H1 (cell line): ENCODE measurements at regions not wholly inside any gene's neighbourhood (a gene's known extent, or its start where the extent isn't known, plus 50 kb on each side); places are given as distances from the start of the nearest gene placed in this dataset.

Experiments
- CTCF ChIA-PET: fragments of 300-600 bp; sonication (Branson Sonifier 250); formaldehyde crosslinking; loops from one replicate; lab custom pipeline; 2021; ENCODE audit not compliant: partially characterized antibody; lab: Charles Lee
- POLR2A ChIA-PET: fragments of 300-600 bp; sonication (Branson Sonifier 250); formaldehyde crosslinking; loops from one replicate; lab custom pipeline; 2021; ENCODE audit warnings: inconsistent platforms; ENCODE audit not compliant: partially characterized antibody; lab: Charles Lee
- DNase-seq, 2 experiments: peaks; one replicate each; pipeline versions ENCODE4 v3.0.0 to v3.0.0-alpha.2; 2010 to 2022; ENCODE audit warnings: low spot score in 2 of 2, low read depth in 1 of 2, mixed read lengths in 1 of 2
- FAIRE-seq: peaks from 2 replicates; lab custom pipeline; 2011; peaks lifted over from hg19 to GRCh38; lab: Jason Lieb, UNC
- H2AFZ ChIP-seq: 2 replicates; pipeline ENCODE4 v1.8.1; 2012; ENCODE audit warnings: low read length, inconsistent platforms
- H2AK5ac ChIP-seq: 2 replicates; pipeline ENCODE4 v1.6.1; 2013; ENCODE audit warnings: low read depth, low read length
- H2BK120ac ChIP-seq: replicated peaks from 2 replicates; pipeline ENCODE3; 2013; ENCODE audit warnings: low read depth, low read length, inconsistent platforms
- H2BK12ac ChIP-seq: 2 replicates; pipeline ENCODE4 v1.6.1; 2013; ENCODE audit warnings: low read depth, low read length
- H2BK15ac ChIP-seq: 2 replicates; pipeline ENCODE4 v1.6.1; 2013; ENCODE audit warnings: low read length
- H2BK20ac ChIP-seq: 2 replicates; pipeline ENCODE4 v1.6.1; 2013; ENCODE audit warnings: low read length
- H2BK5ac ChIP-seq: 2 replicates; pipeline ENCODE4 v1.6.1; 2013; ENCODE audit warnings: low read depth, low read length
- H3K14ac ChIP-seq: 2 replicates; pipeline ENCODE4 v1.6.1; 2013; ENCODE audit warnings: inconsistent platforms; ENCODE audit not compliant: insufficient read length
- H3K18ac ChIP-seq: 2 replicates; pipeline ENCODE4 v1.6.1; 2013; ENCODE audit warnings: low read length; ENCODE audit errors: extremely low read depth
- H3K23ac ChIP-seq: 2 replicates; pipeline ENCODE4 v1.6.1; 2013; ENCODE audit warnings: inconsistent platforms; ENCODE audit not compliant: insufficient read length
- H3K23me2 ChIP-seq: 2 replicates; pipeline ENCODE4 v1.6.1; 2013; ENCODE audit warnings: low read depth, low read length
- H3K27ac ChIP-seq: 2 replicates; pipeline ENCODE4 v1.6.1; 2011; ENCODE audit warnings: low read depth, low read length, inconsistent platforms
- H3K27me3 ChIP-seq, 4 experiments: replicated peaks in 1 of 4; 1 replicate in 1 of 4; 2 replicates in 3 of 4; pipeline versions ENCODE4 v1.6.1 to v1.8.1; 2011 to 2013; ENCODE audit warnings: low read length in 3 of 4, mild to moderate bottlenecking in 3 of 4, inconsistent platforms in 2 of 4, mixed read lengths in 2 of 4, moderate library complexity in 1 of 4; ENCODE audit not compliant: control insufficient read depth in 3 of 4, insufficient read depth in 3 of 4; ENCODE audit errors: extremely low read depth in 1 of 4
- H3K36me3 ChIP-seq, 4 experiments: 2 replicates each; pipeline versions ENCODE4 v1.6.1 to v1.8.1; 2011 to 2013; ENCODE audit warnings: mild to moderate bottlenecking in 4 of 4, low read length in 3 of 4, moderate library complexity in 2 of 4, control low read depth in 1 of 4, inconsistent platforms in 1 of 4; ENCODE audit not compliant: insufficient read depth in 4 of 4, control insufficient read depth in 2 of 4
- H3K4ac ChIP-seq: replicated peaks from 2 replicates; pipeline ENCODE3; 2013; ENCODE audit warnings: low read length, low read depth, mixed read lengths, inconsistent platforms; ENCODE audit not compliant: insufficient read length
- H3K4me1 ChIP-seq, 4 experiments: replicated peaks in 1 of 4; 1 replicate in 1 of 4; 2 replicates in 3 of 4; pipeline versions ENCODE4 v1.6.1 to v1.8.1; 2011 to 2013; ENCODE audit warnings: low read length in 3 of 4, inconsistent platforms in 2 of 4, mixed read lengths in 1 of 4; ENCODE audit not compliant: insufficient read depth in 4 of 4, control insufficient read depth in 3 of 4
- H3K4me2 ChIP-seq, 2 experiments: 2 replicates each; pipeline versions ENCODE4 v1.6.1 to v1.8.1; 2011 to 2013; ENCODE audit warnings: low read depth in 2 of 2, low read length in 2 of 2, control low read depth in 1 of 2, inconsistent platforms in 1 of 2, mild to moderate bottlenecking in 1 of 2; ENCODE audit not compliant: insufficient read depth in 1 of 2
- H3K4me3 ChIP-seq, 4 experiments: fragments of 200-600, 300-600 bp in 1 of 4; sonication (generic), shearing (Covaris generic), sonication (Bioruptor Twin) in 1 of 4; 2 replicates each; pipeline versions ENCODE4 v1.5.1 to v1.8.1; 2011 to 2016; ENCODE audit warnings: low read length in 4 of 4, low read depth in 3 of 4, control low read depth in 2 of 4, inconsistent platforms in 2 of 4, mild to moderate bottlenecking in 2 of 4, mixed read lengths in 1 of 4, moderate library complexity in 1 of 4; ENCODE audit not compliant: insufficient read depth in 2 of 4; ENCODE audit errors: extremely low read depth in 1 of 4
- H3K56ac ChIP-seq: replicated peaks from 2 replicates; pipeline ENCODE3; 2013; ENCODE audit warnings: low read depth, mild to moderate bottlenecking, mixed read lengths, low read length, inconsistent platforms; ENCODE audit not compliant: insufficient read length
- H3K79me1 ChIP-seq: 2 replicates; pipeline ENCODE4 v1.6.1; 2013; ENCODE audit warnings: low read depth, low read length, control low read depth
- H3K79me2 ChIP-seq, 2 experiments: 2 replicates each; pipeline versions ENCODE4 v1.6.1 to v1.8.1; 2012 to 2013; ENCODE audit warnings: low read length in 2 of 2, mild to moderate bottlenecking in 2 of 2, inconsistent platforms in 1 of 2; ENCODE audit not compliant: insufficient read depth in 2 of 2, control insufficient read depth in 1 of 2
- H3K9ac ChIP-seq, 4 experiments: replicated peaks in 1 of 4; 1 replicate in 1 of 4; 2 replicates in 3 of 4; pipeline versions ENCODE4 v1.6.1 to v1.8.1; 2011 to 2013; ENCODE audit warnings: low read depth in 3 of 4, low read length in 3 of 4, control low read depth in 2 of 4, mild to moderate bottlenecking in 2 of 4, moderate library complexity in 2 of 4, inconsistent platforms in 1 of 4; ENCODE audit errors: extremely low read depth in 1 of 4
- H3K9me3 ChIP-seq, 2 experiments: 2 replicates each; pipeline versions ENCODE4 v1.6.1 to v1.8.1; 2012 to 2013; ENCODE audit warnings: mild to moderate bottlenecking in 2 of 2, moderate library complexity in 2 of 2, control low read depth in 1 of 2, inconsistent platforms in 1 of 2, low read depth in 1 of 2, low read length in 1 of 2, mixed read lengths in 1 of 2; ENCODE audit not compliant: insufficient read depth in 2 of 2
- H4K20me1 ChIP-seq, 2 experiments: replicated peaks in 1 of 2; 2 replicates each; pipeline versions ENCODE3 to v1.8.1; 2011 to 2013; ENCODE audit warnings: inconsistent platforms in 2 of 2, low read length in 2 of 2, mild to moderate bottlenecking in 1 of 2; ENCODE audit not compliant: insufficient read depth in 2 of 2, control insufficient read depth in 1 of 2
- H4K5ac ChIP-seq: 2 replicates; pipeline ENCODE4 v1.6.1; 2013; ENCODE audit warnings: low read length, low read depth, mixed read lengths, inconsistent platforms; ENCODE audit not compliant: insufficient read length
- H4K8ac ChIP-seq: 2 replicates; pipeline ENCODE4 v1.8.0; 2013; ENCODE audit warnings: mild to moderate bottlenecking, moderate library complexity, low read length, inconsistent platforms; ENCODE audit not compliant: insufficient read depth; ENCODE audit errors: extremely low read depth
- H4K91ac ChIP-seq: replicated peaks from 2 replicates; pipeline ENCODE3; 2013; ENCODE audit warnings: low read length, mixed read lengths, inconsistent platforms; ENCODE audit not compliant: insufficient read length
- CTBP2 ChIP-seq: IDR thresholded peaks from 2 replicates; pipeline ENCODE4 v1.7.0; 2011; ENCODE audit warnings: borderline replicate concordance, mild to moderate bottlenecking, moderate library complexity, mixed read lengths, low read length; ENCODE audit not compliant: insufficient read depth, insufficient read length
- KDM1A ChIP-seq: fragments of 200-600, 300-600 bp; sonication (generic); IDR thresholded peaks from 2 replicates; pipeline ENCODE4 v1.7.1; 2016; ENCODE audit warnings: mild to moderate bottlenecking, low read length, borderline replicate concordance
- SIX5 ChIP-seq: IDR thresholded peaks from 2 replicates; pipeline ENCODE4 v1.6.1; 2011; ENCODE audit warnings: mild to moderate bottlenecking, low read depth, low read length
- TAF1 ChIP-seq: IDR thresholded peaks from 2 replicates; pipeline ENCODE4 v1.6.1; 2011; ENCODE audit warnings: mild to moderate bottlenecking, low read depth, low read length
- TBP ChIP-seq: IDR thresholded peaks from 2 replicates; pipeline ENCODE4 v1.6.1; 2011; ENCODE audit warnings: low read depth, low read length, improper control_type of control experiment
- WGBS, 2 experiments: shearing (Covaris generic) in 1 of 2; methylation state at CpG; one replicate each; pipeline versions ENCODE4 v1.1.6 to v1.1.7; 2013 to 2015; ENCODE audit warnings: low lambda C conversion rate in 2 of 2, mixed read lengths in 2 of 2, inconsistent platforms in 1 of 2, low coverage in 1 of 2, missing lambda C conversion rate in 1 of 2; ENCODE audit not compliant: insufficient replicate concordance in 2 of 2, insufficient coverage in 1 of 2, insufficient read length in 1 of 2; ENCODE audit errors: extremely low coverage in 1 of 2, missing lambda C conversion rate in 1 of 2; 5-methylcytosine and 5-hydroxymethylcytosine counted together
- TF ChIP-seq, protein P1 (sequence below): IDR thresholded peaks from 2 replicates; pipeline ENCODE4 v1.6.1; 2012; ENCODE audit warnings: inconsistent platforms
- TF ChIP-seq, protein P2 (sequence below): IDR thresholded peaks from 2 replicates; pipeline ENCODE4 v1.6.1; 2012; ENCODE audit warnings: low read length, inconsistent platforms
- TF ChIP-seq, protein P3 (sequence below), 3 experiments: IDR thresholded peaks; 1 replicate in 2 of 3; 2 replicates in 1 of 3; pipeline versions ENCODE4 v1.5.1 to v1.6.1; 2011; ENCODE audit warnings: low read length in 3 of 3, mild to moderate bottlenecking in 3 of 3, inconsistent platforms in 2 of 3, low read depth in 1 of 3, moderate library complexity in 1 of 3; ENCODE audit not compliant: insufficient read depth in 1 of 3; ENCODE audit errors: control extremely low read depth in 1 of 3

DNA sequence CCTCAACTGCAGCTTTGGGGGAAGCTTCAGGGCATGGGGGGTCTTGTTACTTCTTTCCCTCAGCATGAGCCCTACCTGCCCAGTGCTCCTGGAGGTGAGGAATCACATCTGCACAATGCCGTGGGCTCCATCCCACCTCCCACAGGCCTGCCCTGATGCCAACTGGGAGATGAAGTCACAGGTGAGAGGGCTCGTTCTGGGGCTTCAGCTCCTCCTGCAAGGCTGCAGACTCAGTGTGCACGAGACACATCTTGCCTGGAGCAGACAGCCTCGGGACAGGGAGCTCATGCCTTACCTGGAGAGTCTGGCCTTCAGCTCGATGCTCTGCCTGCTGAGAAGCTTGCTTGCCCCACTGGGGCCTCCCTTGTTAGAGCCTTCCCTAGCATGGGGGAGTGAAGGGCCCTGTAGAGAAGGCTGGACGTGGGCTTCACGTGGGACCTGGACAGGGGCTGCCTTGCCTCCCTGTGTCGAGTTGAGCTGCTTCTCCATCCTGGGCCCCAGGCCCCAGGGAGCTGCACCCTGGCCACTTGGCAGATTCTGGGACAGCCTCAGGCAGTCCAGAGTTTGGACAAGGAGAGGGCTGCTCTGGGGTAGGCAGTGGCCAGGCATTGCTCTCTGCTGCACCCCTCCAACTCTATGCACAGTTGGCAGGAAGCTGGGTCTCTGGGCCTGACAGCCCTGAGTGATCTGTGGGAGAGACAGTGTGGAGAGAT is 171.4 kb downstream of the KIF26A start:
- Histone ChIP-seq H3K4me1 (peaks cover 0 to 2% (median 0%) of the 10 kb centered on the region in 4 experiments; a peak in 3 of 7 replicates), H2AK5ac (no peak overlapping the region), H4K5ac (no peak overlapping the region), H4K91ac (peak overlapping the region; percentile 40), H2BK20ac (no peak overlapping the region), H4K8ac (no peak overlapping the region), H2BK15ac (no peak overlapping the region), H3K4me3 (no peak overlapping the region), H3K4me2 (no peak overlapping the region), H3K79me2 (no peaks in the 10 kb centered on the region), H3K23ac (no peak overlapping the region), H3K9ac (no peak overlapping the region), H3K9me3 (no peaks in the 10 kb centered on the region; a peak in 1 of 4 replicates), H3K4ac (no peak overlapping the region), H3K18ac (no peak overlapping the region), H4K20me1 (peaks cover 0 to 3% of the 10 kb centered on the region in 2 experiments), H2BK5ac (no peak overlapping the region), H3K14ac (no peak overlapping the region), H3K23me2 (no peaks in the 10 kb centered on the region), H2AFZ (no peak overlapping the region), H3K56ac (no peak overlapping the region), H3K36me3 (no peaks in the 10 kb centered on the region), H2BK120ac (no peak overlapping the region), H3K27me3 (no peaks in the 10 kb centered on the region; a peak in 1 of 7 replicates), H3K79me1 (no peaks in the 10 kb centered on the region), H3K27ac (no peak overlapping the region), H2BK12ac (no peak overlapping the region)
- WGBS, 2 experiments: 95% methylated on average over 8 of the region's 8 CpGs; no CpG with 5 or more reads in 1 of the 2 experiments
- FAIRE-seq: no peak
- CTCF ChIA-PET: interaction anchor here (0.6 to 1.3 kb wide), 5 partner anchors 10 to 234 kb away, joined by 3 read pairs; no protein-coding TSS in a partner anchor
- POLR2A ChIA-PET: no interaction called here
- no peak for DNase-seq
- TF ChIP-seq, protein P1, sequence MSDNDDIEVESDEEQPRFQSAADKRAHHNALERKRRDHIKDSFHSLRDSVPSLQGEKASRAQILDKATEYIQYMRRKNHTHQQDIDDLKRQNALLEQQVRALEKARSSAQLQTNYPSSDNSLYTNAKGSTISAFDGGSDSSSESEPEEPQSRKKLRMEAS: no peak
- TF ChIP-seq TBP (no peak), SIX5 (no peak), TAF1 (no peak), CTBP2 (no peak), KDM1A (no peak)
- TF ChIP-seq, protein P2, sequence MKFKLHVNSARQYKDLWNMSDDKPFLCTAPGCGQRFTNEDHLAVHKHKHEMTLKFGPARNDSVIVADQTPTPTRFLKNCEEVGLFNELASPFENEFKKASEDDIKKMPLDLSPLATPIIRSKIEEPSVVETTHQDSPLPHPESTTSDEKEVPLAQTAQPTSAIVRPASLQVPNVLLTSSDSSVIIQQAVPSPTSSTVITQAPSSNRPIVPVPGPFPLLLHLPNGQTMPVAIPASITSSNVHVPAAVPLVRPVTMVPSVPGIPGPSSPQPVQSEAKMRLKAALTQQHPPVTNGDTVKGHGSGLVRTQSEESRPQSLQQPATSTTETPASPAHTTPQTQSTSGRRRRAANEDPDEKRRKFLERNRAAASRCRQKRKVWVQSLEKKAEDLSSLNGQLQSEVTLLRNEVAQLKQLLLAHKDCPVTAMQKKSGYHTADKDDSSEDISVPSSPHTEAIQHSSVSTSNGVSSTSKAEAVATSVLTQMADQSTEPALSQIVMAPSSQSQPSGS: no peak
- TF ChIP-seq, protein P3, sequence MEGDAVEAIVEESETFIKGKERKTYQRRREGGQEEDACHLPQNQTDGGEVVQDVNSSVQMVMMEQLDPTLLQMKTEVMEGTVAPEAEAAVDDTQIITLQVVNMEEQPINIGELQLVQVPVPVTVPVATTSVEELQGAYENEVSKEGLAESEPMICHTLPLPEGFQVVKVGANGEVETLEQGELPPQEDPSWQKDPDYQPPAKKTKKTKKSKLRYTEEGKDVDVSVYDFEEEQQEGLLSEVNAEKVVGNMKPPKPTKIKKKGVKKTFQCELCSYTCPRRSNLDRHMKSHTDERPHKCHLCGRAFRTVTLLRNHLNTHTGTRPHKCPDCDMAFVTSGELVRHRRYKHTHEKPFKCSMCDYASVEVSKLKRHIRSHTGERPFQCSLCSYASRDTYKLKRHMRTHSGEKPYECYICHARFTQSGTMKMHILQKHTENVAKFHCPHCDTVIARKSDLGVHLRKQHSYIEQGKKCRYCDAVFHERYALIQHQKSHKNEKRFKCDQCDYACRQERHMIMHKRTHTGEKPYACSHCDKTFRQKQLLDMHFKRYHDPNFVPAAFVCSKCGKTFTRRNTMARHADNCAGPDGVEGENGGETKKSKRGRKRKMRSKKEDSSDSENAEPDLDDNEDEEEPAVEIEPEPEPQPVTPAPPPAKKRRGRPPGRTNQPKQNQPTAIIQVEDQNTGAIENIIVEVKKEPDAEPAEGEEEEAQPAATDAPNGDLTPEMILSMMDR (IDR thresholded peaks at IDR 0.05; ENCODE audit: control extremely low read depth in 1 of 3, insufficient read depth in 1 of 3, low read depth in 1 of 3, low read length in 3 of 3): no peak
